NCI-H187 (cell line): ENCODE measurements at regions not wholly inside any gene's neighbourhood (a gene's known extent, or its start where the extent isn't known, plus 50 kb on each side); places are given as distances from the start of the nearest gene placed in this dataset.
"Not testable (repeated sequence)": the region's sequence is repeated elsewhere in the genome, so short reads cannot be mapped to it uniquely, and the experiment has no call there.

ENCODE experiments used
- DNase-seq, 2 experiments: peaks; one replicate each; lab custom pipeline; 2025; lab: John Stamatoyannopoulos, UW

DNA sequence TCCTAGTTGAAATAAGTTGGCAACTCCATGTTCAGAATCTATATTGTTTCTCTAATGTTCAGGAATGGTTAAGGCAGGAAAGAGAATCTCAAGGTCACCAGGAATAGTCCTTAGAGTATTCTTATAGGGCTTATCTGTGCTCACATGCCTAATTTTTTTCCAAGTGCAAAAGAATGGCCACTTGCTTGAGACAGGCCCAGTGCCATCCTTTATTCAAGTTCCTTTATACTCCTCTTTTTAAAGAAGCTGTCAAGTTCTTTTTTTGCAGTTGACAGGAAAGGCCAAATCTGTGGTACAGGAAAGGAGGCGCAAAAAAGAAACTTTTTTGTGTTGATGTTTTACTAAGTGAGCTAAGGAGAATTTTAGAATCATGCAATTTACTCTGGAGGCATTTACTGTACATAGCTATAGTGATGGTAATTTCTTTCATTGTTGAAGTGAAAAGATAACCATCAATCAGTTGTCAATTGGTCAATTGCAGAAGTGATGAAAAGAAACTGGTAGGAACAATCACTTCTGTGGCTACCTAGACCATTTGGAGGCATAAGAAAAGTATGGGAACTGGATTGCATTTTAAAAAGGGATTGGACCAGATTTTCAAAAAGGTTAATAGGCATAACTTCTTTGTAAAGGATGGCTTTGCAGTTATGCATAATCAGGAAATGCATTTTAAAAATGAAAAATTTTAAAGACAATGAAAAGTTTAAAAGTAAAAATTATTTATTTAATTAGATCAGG, 102.5 kb upstream of the SOX2 start:
- DNase-seq = no peak

DNA sequence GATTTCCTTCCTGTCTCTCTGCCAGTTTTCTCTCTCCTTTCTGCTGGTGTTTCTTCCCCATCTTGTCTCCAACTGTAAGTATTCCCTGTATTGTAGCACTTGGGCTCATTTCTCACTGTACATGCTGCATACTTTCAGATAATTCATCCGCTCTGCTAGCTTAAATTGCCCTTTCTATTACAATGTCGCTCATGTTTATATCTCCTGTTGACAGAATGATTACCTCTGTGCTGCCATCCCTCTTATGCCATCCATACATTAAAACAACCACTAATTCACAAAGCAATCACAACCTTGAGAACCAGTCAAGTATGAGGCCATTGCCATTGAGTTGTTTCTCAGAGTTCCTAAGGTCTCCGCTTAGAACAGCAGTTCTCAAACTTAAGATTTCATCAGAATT, 107.5 kb upstream of the SOX2 start:
- no peak for DNase-seq

DNA sequence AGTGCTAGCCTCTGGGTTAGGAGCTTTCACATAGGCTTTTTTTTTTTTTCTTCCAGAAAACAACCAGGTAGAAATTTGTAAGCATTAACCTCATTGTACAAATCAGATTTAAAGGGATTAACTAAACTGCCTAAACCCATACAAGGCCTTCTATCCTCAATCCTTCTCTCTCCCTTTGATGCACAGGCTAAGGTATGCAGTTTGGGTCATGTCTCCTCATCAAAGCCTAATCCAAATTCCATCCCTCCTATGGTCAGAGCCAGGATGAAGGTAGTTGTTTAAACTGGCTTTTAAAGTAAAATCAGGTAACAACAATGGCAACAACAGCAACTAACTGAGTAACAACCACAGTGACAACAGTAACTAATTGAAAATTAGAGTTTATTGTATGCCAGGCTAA, 115.6 kb upstream of the SOX2 start:
- no peak for DNase-seq

DNA sequence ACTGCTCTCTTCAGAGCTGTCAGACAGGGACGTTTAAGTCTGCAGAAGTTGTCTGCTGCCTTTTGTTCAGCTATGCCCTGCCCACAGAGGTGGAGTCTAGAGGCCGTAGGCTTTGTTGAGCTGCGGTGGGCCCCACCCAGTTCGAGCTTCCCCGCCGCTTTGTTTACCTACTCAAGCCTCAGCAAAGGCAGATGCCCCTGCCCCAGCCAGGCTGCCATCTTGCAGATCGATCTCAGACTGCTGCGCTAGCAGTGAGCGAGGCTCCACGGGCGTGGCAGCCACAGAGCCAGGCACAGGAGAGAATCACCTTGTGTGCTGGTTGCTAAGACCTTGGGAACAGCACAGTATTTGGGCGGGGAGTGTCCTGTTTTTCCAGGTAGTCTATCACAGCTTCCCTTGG, 120.8 kb upstream of the SOX2 start:
- DNase-seq = not testable (repeated sequence)

DNA sequence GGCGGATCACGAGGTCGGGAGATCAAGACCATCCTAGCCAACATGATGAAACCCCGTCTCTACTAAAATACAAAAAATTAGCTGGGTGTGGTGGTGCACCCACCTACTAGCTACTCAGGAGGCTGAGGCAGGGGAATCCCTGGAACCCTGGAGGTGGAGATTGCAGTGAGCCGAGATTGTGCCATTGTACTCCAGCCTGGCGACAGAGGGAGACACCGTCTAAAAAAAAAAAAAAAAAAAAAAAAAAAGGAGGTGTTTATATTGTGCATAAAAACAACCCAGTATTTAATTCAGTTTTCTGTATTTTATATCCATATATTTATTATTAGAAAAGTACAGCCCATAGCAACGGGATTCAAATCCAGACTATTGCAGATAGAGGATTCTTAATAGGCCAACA, 129.1 kb upstream of the SOX2 start:
- DNase-seq = no peak

DNA sequence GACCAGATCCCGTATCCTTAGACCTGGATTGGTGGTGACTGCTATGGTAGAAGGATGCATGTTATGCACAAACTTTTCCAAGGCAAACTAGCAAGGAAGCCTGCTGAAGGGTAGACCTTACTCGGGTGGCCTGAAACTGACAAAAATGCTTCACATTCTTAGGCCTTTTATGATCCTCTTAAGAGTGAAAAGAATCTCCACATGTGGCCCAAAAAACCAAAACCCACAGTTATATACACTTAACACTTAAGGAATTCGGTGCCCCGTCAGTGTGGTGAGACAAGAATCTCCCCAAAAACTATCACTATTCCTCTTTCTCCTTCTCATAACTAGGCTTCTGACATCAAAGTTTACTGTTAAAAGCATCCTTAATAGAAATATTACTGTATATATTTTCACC, 130.1 kb upstream of the SOX2 start:
- no peak for DNase-seq

DNA sequence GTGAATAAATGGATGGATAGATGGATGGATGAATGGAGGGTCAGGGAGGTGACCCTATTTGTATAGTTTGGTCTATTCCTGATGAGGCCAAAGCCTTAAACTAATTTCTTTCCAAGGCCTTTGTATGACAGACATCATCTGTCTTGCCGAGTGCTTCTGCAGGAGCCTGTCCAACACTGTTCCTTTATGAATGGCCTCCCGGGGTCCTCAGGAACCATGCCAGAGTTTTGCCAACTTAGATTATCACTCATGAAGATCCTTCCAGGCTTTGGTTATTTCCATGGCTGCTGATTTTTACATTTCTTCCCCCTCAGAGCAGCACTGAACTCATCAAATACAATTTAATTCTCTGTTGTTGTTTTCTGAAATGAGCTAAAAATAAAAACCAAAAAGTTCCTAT, 133.0 kb upstream of the SOX2 start:
- DNase-seq = no peak

DNA sequence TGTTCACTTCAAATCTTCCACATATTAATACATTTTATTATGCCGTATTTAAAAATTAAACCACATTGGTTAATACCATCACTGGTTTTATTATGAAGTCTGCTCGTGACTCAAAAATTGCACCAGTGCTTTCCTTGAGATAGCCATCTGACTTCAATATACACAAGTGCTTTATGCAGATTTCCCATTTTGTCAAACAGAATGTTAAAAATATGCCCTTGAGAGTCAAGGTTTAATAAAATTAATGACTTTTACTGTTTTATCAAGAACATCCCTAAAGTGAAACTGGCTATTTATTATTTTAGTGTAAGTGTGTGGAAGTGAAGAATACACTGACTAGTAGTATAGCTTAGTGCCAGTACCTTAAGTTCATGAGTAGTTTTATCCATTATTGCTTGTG, 139.3 kb upstream of the SOX2 start:
- no peak for DNase-seq

DNA sequence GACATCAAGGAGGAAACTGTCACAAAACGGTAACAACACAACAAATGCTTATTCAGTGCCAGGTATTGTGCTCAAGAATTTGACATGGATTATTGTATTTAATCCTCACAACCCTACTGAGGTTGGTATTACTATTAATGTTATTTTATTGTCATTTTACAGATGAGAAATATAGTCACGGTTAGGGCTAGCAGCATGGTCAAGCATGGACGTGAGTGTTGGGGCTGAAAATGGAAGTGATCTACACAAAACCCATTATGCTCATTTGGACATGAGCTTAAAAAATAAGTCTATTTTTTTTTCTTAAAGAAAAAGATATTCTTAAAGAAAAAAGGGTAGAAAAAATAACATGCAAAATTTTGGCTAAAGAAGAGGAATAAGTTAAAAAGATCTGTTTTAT, 141.3 kb upstream of the SOX2 start:
- DNase-seq = no peak

DNA sequence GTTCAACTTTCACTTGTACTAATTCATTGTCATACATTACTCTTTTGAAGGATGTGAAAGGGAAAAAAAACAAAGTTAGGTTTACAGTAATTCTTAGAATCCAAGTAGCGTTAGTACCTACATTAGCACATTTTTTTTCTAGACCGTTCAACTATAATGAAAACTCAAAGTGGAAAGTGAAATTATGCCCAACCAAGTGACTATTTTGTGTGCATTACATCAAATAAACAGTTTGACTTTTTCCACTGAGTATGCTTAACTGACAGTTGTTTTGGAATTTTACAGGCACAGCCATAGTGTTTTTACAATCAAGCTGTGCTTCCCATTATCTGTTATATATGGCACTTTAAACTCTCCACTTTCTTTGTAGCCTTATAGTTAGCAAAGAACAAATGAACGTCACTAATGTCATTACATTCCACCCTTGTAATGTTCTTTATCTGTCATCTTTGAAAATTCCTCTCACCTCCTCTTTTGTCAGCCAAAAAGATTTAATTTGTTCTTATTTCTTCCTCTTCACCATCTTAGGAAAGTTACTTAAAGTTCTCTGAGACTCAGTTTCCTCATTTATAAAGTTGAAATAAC, 142.3 kb upstream of the SOX2 start:
- no peak for DNase-seq

DNA sequence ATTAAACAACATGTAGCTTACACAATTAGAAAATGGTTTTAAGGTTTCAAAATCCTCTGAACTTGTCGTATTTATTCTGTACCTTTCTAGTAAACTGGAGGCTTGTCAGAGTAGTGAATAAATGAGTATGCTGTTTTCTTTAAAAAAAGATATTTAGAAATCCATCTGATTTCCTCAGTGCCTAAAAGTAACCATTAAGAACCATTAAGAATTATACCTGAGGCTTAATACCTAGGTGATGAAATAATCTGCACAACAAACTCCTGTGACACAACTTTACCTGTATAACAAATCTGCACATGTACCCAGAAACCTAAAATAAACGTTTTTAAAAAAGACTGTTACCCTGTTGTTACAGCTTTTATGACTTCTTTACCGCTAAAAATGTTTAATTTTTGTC, 143.0 kb upstream of the SOX2 start:
- DNase-seq = no peak

DNA sequence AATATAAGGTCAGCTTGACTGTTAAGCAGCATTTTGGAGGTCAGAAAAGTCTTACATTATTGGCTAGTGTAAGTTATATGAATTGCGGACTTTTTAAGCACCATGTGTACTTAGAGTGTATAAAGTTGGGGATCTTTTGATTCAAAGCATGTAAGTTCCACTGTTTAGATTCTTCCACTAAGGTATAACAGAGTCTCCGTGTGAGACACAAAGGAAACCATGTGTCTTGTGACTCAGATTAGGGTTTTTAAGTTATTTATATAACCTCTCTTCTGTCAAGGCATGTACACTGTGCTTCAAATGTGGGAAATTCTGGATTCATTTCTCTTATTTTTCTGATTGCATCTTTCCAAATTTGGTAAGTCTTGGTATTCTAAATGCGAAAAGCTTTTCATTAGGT, 143.5 kb upstream of the SOX2 start:
- DNase-seq = no peak

DNA sequence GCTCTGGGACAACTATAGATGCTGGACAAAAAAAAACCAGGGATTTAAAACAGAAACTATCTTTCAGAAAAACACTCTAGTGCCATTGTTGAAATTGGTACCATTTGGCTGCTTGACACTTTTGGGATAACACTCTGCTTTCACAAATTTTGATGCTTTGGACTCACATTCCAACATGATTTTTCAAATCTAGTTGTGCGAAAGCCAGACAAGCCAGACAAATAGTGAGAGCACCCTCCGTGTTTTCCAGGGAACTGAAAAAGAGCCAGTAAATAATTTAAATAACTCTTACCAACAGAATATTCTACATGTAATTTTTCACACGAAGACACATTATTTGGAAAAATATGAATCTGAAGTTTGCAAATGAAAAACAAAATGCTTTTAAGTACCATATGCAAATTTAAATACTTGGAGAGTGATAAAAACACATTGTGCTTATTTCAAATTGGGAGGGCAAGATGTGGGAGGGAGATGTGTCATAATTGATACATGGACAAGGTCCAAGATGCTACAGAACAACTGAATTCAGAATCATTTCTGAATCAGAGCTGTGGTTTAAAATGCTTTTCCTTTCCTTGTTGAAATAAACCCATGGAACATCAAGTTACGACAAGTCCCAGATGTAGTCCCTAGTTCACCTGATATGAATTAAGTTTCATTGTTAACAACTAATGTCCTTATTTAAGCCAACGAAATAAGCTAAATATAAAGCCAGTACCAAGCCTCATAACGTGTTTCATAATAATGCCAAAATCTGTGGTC, 144.2 kb upstream of the SOX2 start:
- no peak for DNase-seq

DNA sequence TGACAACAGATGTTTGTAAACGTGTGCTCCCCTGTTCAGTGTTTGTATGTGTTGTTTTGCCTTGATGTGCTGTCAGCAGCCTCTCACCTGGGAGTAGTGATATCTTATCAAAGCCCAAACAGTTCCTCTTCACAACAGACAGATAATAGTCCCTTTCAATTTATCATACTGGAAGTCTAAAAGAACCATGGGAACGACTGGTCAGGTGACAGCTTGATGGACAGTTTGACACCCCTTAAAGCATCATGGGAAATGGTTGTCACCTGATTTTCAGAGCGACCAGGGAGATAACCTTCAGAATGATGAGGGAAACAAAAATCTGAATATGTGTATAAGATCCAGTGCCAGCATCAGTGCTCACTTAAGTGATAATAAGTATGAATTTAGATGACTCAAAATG, 146.3 kb upstream of the SOX2 start:
- DNase-seq = no peak

DNA sequence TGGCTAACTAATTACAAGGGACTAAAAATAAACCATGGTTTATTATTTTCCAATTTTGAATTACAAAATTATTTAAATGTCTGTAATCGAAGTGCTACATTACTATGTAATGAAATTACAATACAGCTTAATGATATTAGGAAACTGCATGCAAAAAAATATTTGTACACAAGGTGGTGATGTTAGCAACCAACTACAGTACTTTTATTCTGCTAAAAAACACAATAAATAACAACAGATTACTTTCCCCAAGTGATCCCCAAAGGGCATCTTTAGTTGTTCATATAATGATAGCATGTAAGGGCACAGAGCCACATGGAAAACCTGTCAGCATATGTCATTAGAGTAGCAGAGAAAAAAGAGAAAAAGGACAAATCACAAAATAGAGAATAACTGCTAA, 147.5 kb upstream of the SOX2 start:
- no peak for DNase-seq

DNA sequence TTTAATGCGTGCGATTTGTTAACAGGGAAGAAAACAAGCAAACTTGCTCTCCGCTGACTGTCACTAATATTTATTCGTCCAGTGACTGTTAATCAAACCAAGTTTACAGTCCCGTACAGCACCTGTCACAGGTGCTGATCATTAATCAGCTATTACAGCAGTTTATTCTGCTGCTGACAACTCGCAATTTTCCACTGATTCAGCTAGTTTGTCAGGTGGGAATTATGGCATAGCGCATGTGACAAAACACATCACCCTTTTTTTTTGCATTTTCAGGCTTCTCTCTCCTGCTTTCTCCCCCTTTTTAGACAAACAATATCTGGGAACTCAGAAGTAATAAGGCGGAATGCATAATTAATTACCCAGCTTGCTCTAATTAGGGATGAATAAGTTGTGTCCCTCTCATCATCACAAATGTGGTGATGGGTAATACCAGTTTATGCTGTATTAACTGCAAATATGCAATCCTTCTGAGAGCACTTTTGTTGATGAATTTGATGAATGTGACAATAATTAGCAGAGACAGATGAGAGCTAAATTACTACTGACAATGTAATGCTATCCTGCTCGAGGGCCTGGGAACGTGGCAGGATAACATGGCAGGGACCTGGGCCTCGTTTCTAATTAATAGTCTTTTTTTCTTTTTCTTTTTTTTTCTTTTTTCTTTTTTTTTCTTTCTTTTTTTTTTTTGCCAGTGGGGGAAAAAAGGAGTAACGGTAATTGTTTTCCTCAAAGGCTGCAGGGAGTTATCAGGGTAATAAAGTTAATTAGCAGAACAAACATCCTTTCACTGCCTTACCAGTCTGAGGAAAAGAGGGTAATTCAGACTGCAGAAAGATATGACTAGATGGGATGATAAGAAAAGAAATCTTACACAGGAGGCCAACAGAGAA, 150.3 kb upstream of the SOX2 start:
- no peak for DNase-seq

DNA sequence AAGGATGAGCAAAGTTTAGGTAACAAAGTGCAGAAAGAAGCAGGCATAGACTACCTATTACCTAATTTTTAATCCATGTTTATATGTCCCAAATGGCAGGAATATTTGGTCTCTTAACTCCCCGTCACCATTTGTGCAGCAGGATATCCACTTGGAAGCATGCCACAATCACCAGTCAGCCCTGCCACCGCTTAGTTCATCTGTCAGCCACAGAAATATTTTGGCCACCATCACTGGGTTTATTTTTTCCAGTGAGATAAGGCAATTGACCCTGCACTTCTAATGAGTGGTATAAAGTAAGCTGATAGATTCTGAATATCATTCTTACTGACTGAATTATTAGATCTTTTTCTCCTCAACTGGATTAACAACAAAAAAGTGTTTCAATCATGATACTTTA, 152.9 kb upstream of the SOX2 start:
- no peak for DNase-seq

DNA sequence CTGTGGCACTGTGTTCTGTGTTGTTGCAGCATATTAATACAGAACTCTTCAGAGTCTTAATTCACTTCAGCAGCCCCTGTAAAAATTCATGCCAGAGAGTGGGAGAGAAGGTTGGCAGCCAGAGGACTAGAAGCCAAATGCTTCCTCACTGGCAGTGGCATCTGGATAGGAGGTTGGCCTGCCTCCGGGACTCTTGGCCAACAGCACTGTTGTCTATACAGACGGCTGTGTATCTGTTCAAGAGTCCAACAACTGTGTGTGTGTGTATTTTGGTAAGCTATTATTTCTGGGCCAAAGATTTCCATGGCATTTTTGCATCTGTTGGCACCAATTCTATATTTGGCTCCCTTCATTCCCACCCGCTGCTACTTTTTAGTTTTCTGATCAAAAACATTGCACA, 156.0 kb upstream of the SOX2 start:
- no peak for DNase-seq

DNA sequence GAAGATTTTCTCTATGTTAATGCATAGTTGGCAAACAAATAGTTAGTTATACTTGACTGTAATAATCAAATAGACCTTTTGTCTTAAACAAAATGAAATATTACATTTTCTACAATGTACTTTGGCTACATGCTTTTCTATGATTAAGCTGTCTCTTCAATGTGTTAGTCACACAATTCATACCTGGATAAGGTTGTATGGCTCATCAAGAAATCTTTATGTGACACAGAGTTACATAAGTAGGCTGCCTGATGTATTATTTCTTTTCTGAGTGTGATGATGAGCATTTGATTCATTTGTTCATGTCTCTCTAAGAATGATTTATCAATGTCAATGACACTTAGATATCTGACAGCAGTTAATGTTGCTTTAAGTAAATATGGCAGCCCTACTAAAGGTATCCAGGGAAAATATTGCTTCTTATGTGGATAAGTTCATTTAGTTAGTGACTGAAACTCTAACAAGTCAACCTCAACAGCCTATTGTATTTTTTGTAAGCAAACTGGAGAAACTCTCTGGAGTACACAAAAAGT, 157.4 kb upstream of the SOX2 start:
- DNase-seq = no peak

DNA sequence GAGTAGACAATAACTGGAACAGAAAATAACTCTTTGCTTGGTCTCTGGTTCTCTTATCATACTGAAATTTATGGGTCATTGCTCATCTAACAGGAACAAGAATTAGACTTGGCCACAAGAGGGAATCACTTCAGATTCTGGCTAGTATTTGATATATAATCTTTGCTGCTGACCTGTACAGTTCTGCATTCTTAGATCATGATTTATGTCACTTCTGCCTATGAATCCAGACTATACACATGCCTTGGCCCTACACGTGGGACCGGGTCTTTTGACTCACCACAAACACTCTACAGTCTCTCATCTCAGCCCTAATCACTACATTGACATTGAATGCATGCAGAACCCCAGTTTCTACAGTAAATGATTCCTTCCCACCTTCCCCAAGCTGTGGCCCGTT, 162.5 kb upstream of the SOX2 start:
- no peak for DNase-seq

DNA sequence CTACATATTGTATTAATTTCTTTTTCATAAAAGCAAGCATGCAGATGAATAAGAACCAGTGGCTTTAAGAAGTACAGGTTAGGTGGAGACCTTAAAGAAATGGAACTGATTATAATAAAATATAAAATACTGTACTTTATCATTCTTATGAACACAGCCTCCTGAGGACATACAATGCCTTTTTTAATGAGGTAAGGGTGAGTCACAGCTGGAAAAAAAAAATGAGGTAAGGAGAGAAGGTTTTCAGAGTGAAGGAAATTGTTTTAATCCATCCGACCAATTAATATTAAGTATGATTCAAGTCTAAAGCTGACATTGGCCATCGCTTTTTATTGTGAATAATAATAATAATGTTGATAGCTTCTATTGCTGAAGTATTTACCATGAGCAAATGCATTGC, 170.3 kb upstream of the SOX2 start:
- DNase-seq = no peak

DNA sequence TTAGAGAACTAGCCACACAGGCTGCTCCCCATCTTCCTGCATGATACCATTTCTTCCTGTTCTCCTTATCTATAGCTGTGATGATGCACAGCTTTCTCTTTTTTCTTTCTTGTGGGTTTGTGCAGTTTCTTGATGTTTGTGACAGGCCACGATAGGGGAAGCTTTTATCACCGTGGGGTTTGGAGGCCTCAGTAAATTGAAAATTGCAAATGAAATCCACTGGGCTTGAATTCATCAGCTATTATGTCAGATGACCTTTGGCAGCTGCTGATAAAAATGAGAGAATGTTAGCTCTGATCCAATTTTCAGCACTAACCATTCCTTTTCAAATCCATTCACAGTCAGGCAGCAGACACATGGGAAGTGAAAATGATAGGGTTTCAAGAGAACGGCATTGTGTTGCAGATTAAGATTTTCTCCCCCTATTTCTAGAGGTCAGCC, 176.9 kb upstream of the SOX2 start:
- no peak for DNase-seq
